Superior temporal gyrus (tissue), 1 donor: ENCODE measurements at regions not wholly inside any gene's neighbourhood (a gene's known extent, or its start where the extent isn't known, plus 50 kb on each side); places are given as distances from the start of the nearest gene placed in this dataset.
A peak's percentile ranks its signal among the peaks of the same experiment; 100 is the strongest.
"Not testable (repeated sequence)": the region's sequence is repeated elsewhere in the genome, so short reads cannot be mapped to it uniquely, and the experiment has no call there.

Experiments used
- DNase-seq: peaks from one replicate; pipeline ENCODE4 v3.0.0-alpha.2; 2016; ENCODE audit errors: extremely low spot score

- no peak for DNase-seq
Measured at GRCh38 chr5:62902126-62902525, 323.5 kb downstream of the LRRC70 start.

- DNase-seq = no peak
Measured at GRCh38 chr5:62900976-62901375, 322.4 kb downstream of the LRRC70 start.

- no peak for DNase-seq
Measured at GRCh38 chr5:62896121-62896893, 317.7 kb downstream of the LRRC70 start.

- DNase-seq = peak; percentile 46
Measured at GRCh38 chr5:62886603-62887315, 308.1 kb downstream of the LRRC70 start.

- not testable (repeated sequence) for DNase-seq
Measured at GRCh38 chr5:62837330-62837729, 258.7 kb downstream of the LRRC70 start.

GRCh38 chr5:62829604-62829986 is 251.0 kb downstream of the LRRC70 start:
- DNase-seq = peak; percentile 13

- peak; percentile 8 for DNase-seq
Measured at GRCh38 chr5:62828742-62829603, 250.4 kb downstream of the LRRC70 start.

- no peak for DNase-seq
Measured at GRCh38 chr5:62825623-62826220, 247.1 kb downstream of the LRRC70 start.

GRCh38 chr5:62824936-62825335 is 246.3 kb downstream of the LRRC70 start:
- DNase-seq = no peak

- not testable (repeated sequence) for DNase-seq
Measured at GRCh38 chr5:62817043-62817442, 238.4 kb downstream of the LRRC70 start.

- no peak for DNase-seq
Measured at GRCh38 chr5:62814991-62815390, 236.4 kb downstream of the LRRC70 start.

GRCh38 chr5:62812621-62813255 is 234.1 kb downstream of the LRRC70 start:
- no peak for DNase-seq

- not testable (repeated sequence) for DNase-seq
Measured at GRCh38 chr5:62804819-62805218, 226.2 kb downstream of the LRRC70 start.

GRCh38 chr5:62795926-62796325 is 217.3 kb downstream of the LRRC70 start:
- no peak for DNase-seq

GRCh38 chr5:62794456-62794855 is 215.8 kb downstream of the LRRC70 start:
- no peak for DNase-seq

GRCh38 chr5:62791059-62791458 is 212.4 kb downstream of the LRRC70 start:
- no peak for DNase-seq

- DNase-seq = no peak
Measured at GRCh38 chr5:62790348-62790747, 211.7 kb downstream of the LRRC70 start.

GRCh38 chr5:62786099-62786498 is 207.5 kb downstream of the LRRC70 start:
- peak; percentile 56 for DNase-seq

- no peak for DNase-seq
Measured at GRCh38 chr5:62785588-62785987, 207.0 kb downstream of the LRRC70 start.

GRCh38 chr5:62783374-62784057 is 204.9 kb downstream of the LRRC70 start:
- DNase-seq = peak; percentile 18

- no peak for DNase-seq
Measured at GRCh38 chr5:62780888-62781287, 202.3 kb downstream of the LRRC70 start.
